GM20000 (cell line): ENCODE measurements at regions not wholly inside any gene's neighbourhood (a gene's known extent, or its start where the extent isn't known, plus 50 kb on each side); places are given as distances from the start of the nearest gene placed in this dataset.

Experiments
- DNase-seq: peaks from one replicate; pipeline ENCODE4 v3.0.0; 2012; ENCODE audit warnings: low spot score
- TF ChIP-seq, protein P1 (sequence below): IDR thresholded peaks from 2 replicates; pipeline ENCODE4 v1.5.1; 2012; ENCODE audit warnings: mild to moderate bottlenecking, control low read depth; ENCODE audit errors: extremely low read depth, missing control alignments

DNA sequence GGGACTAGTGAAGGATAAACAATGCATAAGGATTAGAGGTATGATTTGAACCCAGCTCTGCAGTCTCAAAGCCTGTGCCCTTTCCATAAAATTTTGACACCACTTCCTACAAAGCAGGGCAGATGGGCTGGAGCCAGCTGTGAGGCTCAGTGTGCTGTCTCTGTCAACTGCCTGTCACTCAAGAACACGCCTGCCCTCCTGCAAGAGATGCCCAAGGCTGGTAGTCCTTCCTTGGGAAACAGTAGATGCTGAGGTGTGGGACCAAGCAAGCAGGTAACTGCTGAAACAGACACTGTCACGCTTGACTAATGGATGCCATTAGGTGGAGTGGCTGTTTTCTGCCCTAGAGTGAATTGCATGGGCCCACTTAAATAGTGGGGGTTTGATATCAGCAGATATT, 402.0 kb downstream of the PTPRU start:
- DNase-seq: no peak
- TF ChIP-seq, protein P1, sequence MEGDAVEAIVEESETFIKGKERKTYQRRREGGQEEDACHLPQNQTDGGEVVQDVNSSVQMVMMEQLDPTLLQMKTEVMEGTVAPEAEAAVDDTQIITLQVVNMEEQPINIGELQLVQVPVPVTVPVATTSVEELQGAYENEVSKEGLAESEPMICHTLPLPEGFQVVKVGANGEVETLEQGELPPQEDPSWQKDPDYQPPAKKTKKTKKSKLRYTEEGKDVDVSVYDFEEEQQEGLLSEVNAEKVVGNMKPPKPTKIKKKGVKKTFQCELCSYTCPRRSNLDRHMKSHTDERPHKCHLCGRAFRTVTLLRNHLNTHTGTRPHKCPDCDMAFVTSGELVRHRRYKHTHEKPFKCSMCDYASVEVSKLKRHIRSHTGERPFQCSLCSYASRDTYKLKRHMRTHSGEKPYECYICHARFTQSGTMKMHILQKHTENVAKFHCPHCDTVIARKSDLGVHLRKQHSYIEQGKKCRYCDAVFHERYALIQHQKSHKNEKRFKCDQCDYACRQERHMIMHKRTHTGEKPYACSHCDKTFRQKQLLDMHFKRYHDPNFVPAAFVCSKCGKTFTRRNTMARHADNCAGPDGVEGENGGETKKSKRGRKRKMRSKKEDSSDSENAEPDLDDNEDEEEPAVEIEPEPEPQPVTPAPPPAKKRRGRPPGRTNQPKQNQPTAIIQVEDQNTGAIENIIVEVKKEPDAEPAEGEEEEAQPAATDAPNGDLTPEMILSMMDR: no peak

DNA sequence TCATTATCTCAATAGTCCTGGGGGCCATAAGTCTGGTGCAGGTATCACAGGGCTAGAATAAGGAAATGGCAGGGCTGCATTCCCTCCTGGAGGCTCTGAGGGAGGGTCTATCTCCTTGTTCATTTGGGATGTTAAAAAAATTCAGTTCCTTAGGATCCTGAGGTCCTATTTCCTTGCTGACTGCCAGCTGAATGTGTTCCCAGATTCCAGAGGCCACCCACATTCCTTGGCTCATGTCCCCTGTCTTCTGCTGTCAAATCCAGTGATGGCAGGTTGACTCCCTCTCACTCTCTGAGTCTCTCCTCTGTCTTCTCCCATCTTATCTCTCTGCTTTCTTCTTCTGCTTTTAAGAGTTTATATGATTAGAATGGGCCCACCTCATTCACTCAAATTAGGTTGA, 400.6 kb downstream of the PTPRU start:
- TF ChIP-seq, protein P1: no peak
- no peak for DNase-seq

DNA sequence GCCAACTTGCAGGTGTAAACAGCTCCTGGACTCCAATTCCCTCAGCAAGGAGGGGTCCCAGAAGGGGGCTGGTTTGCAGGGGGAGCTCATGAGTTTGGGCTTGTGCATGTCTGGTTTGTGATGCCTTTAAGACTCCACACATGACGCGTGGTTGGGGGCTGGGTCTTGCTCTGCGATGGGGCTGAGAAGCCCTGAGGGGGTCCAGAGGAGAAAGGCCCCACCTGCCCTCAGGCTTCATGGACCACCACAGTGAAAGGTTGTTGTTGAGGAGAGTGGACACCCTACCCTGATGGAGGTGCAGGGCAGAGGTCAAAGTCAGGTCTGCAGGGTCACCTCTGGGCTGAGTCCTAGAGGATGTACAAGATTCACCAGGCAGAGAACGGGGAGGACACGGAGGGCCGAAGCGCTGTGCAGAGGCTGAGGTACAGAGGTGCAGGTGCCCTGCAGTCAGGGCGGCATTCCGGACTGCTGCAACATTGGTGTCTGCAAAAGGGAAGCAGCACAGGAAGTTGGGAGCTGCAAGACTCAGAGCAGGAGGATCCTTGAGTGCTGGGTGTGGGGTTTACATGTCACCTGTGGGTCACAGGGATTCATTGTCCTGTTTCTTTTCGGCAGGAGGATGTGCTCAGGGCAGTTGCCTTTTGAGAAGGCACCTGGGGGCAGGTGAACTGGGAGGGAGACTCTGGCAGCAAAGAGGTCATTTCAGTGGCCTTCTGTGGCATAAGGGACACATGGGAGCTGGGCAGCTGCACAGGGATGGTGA, 399.4 kb downstream of the PTPRU start:
- TF ChIP-seq, protein P1: no peak
- DNase-seq: no peak

DNA sequence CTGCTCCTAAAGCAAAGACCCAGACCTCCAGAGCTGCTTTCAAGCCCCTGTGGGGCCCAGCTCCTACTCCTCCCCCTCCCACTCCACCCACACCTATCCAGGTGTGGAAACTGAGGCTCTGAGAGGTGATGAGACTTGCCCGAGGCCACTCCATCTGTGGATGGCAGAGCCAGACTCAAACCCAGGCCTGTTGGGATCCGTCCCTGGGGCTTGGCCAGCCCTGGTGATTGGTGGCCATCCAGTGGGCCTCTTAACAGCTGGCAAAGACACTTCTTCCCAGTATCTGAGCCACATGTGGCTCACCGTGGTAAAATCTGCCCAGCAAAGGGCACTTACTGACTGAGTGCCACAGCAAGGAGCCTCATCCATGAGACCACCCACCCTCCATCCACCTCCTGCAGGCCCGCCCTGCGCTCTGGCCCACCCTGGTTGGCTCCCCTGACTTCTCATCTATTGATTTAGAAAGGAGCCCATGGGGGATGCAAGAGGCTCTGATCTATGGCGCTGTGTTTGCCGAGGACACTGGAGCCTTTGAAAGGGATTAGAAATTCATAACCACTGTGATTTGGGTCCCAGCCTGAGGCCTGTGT, 398.5 kb downstream of the PTPRU start:
- TF ChIP-seq, protein P1: no peak
- no peak for DNase-seq

DNA sequence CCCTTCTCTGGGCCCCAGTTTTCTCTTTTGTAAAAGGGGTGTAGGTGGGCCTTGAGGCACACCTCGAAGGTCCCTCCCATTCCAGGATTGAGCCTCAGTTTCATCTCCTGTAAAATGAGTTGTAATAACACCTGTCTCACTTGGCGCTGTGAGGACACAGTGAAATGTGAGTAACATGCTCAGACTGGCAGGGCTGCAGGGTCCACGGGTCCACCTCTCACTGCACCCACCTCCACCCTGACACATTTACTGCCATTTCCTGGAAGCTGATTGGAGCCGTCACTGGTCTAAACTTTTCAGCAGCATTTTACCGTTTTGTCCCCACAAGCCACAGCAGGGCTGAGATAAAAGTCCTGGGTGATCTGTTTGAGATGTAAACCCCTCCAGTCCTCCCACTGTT, 398.0 kb downstream of the PTPRU start:
- no peak for DNase-seq
- TF ChIP-seq, protein P1: no peak

DNA sequence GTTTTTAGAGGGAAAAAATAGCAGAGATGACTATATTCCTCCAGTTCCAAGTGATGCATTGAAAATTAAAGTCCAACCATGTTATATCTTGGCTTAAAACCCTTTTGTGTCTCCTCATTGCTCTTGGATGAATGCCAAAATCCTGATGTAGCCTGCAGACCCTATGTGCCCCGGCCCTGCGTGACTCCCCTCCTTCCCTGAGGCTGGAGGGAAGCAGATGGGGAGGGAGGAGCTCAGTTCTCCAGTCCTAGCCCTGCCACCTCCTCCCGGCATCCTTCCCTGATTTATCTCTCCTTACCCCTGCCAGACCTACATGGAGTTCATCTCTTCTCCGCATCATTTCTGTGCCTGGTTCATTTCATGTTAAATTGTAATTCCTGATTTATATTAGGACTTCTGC, 397.4 kb downstream of the PTPRU start:
- no peak for DNase-seq
- TF ChIP-seq, protein P1: no peak

DNA sequence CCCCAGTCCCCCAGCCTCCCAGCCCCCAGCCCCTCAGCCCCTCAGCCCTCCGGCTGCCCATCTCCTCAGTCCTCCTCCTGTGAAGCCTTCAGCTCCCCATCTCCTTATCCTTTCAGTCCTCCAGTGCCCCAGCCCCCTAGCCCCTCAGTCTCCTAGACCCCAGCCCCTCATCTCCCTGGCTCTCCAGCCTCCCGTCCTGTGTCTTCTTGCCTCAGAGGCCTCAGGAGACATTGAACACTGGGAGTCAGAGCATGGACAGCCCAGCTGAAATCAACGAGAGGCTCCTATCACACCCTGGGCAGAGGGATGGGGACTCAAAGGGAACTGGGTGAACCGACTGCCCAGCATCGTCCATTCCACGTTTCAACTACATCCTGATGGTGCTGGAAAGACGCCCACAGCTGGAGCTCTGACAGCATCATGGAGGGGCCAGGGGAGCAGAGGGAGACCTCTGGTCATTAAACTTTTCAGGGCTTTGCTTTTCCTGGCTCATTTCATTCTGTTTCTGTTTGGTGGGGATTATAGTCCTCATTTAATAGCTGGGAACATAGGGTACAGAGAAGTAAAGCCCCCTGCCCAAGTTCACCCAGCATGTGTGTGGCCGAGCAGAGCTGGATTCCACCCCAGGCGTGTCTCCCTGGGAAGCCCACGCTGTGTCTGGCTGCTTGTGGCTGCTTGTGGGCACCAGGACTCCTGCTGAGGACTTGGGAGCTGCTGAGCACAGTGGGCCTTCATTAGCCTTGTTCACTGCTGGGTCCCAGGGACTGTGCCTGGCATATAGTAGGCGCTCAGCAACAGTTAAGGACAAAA, 396.7 kb downstream of the PTPRU start:
- no peak for DNase-seq
- TF ChIP-seq, protein P1: no peak
